MM.1S (cell line): ENCODE measurements at regions not wholly inside any gene's neighbourhood (a gene's known extent, or its start where the extent isn't known, plus 50 kb on each side); places are given as distances from the start of the nearest gene placed in this dataset.
"Not testable (repeated sequence)": the region's sequence is repeated elsewhere in the genome, so short reads cannot be mapped to it uniquely, and the experiment has no call there.

Experiments
- DNase-seq: peaks from one replicate; pipeline ENCODE4 v3.0.0-alpha.2; 2015
- H2AFZ ChIP-seq: fragments of 300-600 bp; sonication (generic); 2 replicates; pipeline ENCODE4 v1.6.0; 2016; ENCODE audit warnings: antibody characterized with exemption, low read length
- H3F3A ChIP-seq: fragments of 300-600 bp; sonication (generic); 2 replicates; pipeline ENCODE4 v1.6.1; 2016; ENCODE audit warnings: mild to moderate bottlenecking, antibody characterized with exemption, low read length, moderate library complexity, mixed read lengths; ENCODE audit not compliant: insufficient read depth
- H3K27ac ChIP-seq: fragments of 300-600 bp; sonication (generic); 2 replicates; pipeline ENCODE4 v1.5.1; 2016; ENCODE audit warnings: mild to moderate bottlenecking, low read length
- H3K27me3 ChIP-seq: fragments of 300-600 bp; sonication (generic); replicated peaks from 2 replicates; pipeline ENCODE4 v1.6.0; 2016; ENCODE audit warnings: low read length; ENCODE audit not compliant: insufficient read depth
- H3K36me3 ChIP-seq: fragments of 300-600 bp; sonication (generic); replicated peaks from 2 replicates; pipeline ENCODE4 v1.6.1; 2016; ENCODE audit warnings: mild to moderate bottlenecking, low read length, mixed read lengths; ENCODE audit not compliant: insufficient read depth
- H3K4me1 ChIP-seq: fragments of 300-600 bp; sonication (generic); 2 replicates; pipeline ENCODE4 v1.6.1; 2016; ENCODE audit warnings: low read length, mixed read lengths
- H3K4me2 ChIP-seq: fragments of 300-600 bp; sonication (generic); 2 replicates; pipeline ENCODE4 v1.6.0; 2016; ENCODE audit warnings: low read depth, low read length
- H3K4me3 ChIP-seq: fragments of 300-600 bp; sonication (generic); 2 replicates; pipeline ENCODE4 v1.5.1; 2016; ENCODE audit warnings: low read length, mixed read lengths
- H3K79me2 ChIP-seq: fragments of 300-600 bp; sonication (generic); 2 replicates; pipeline ENCODE4 v1.6.1; 2016; ENCODE audit warnings: mixed run types, low read length, mixed read lengths
- H3K9ac ChIP-seq: fragments of 300-600 bp; sonication (generic); 2 replicates; pipeline ENCODE4 v1.6.1; 2016; ENCODE audit warnings: low read length, mixed read lengths
- H3K9me2 ChIP-seq: fragments of 300-600 bp; sonication (generic); replicated peaks from 2 replicates; pipeline ENCODE4 v1.6.1; 2016; ENCODE audit warnings: mild to moderate bottlenecking, low read length, mixed read lengths; ENCODE audit not compliant: insufficient read depth
- H3K9me3 ChIP-seq: fragments of 300-600 bp; sonication (generic); replicated peaks from 2 replicates; pipeline ENCODE4 v1.6.1; 2016; ENCODE audit warnings: mild to moderate bottlenecking, low read length, mixed read lengths; ENCODE audit not compliant: insufficient read depth
- H4K20me1 ChIP-seq: fragments of 300-600 bp; sonication (generic); 2 replicates; pipeline ENCODE4 v1.6.1; 2016; ENCODE audit warnings: mild to moderate bottlenecking, low read length, moderate library complexity, mixed read lengths; ENCODE audit not compliant: insufficient read depth
- EZH2 ChIP-seq: fragments of 300-600 bp; sonication (generic); optimal IDR thresholded peaks from 2 replicates; pipeline ENCODE3; 2017; ENCODE audit warnings: low read depth, mild to moderate bottlenecking, antibody characterized with exemption, low read length, mixed read lengths
- EZH2phosphoT487 ChIP-seq: fragments of 300-600 bp; sonication (generic); IDR thresholded peaks from 2 replicates; pipeline ENCODE4 v1.6.1; 2018; ENCODE audit warnings: antibody characterized with exemption, low read length
- TF ChIP-seq, protein P1 (sequence below): fragments of 300-600 bp; sonication (generic); IDR thresholded peaks from 2 replicates; pipeline ENCODE4 v1.5.1; 2016; ENCODE audit warnings: antibody characterized with exemption, low read length, mixed read lengths

DNA sequence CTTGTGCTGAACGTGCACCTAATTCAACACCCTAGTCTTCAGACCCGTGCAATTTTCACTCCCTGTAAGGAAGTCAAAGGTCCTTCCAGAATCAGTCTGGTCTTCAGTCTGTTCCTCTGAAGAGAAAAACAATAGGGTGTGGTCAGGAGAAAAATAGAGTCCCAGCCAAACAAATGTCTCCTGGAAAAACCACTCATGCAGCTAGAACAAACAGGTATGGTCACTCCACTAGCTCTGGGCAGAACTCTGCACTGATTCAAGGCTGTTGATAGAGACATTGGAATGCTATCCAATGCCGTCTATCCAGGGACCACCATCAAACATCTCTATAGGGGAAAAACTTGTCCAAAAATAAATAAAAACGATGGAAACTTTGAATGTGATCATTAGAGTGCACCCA, 81.8 kb upstream of the MAP3K1 start:
- H3K36me3 ChIP-seq = no peaks in the 10 kb centered on the region
- TF ChIP-seq, protein P1, sequence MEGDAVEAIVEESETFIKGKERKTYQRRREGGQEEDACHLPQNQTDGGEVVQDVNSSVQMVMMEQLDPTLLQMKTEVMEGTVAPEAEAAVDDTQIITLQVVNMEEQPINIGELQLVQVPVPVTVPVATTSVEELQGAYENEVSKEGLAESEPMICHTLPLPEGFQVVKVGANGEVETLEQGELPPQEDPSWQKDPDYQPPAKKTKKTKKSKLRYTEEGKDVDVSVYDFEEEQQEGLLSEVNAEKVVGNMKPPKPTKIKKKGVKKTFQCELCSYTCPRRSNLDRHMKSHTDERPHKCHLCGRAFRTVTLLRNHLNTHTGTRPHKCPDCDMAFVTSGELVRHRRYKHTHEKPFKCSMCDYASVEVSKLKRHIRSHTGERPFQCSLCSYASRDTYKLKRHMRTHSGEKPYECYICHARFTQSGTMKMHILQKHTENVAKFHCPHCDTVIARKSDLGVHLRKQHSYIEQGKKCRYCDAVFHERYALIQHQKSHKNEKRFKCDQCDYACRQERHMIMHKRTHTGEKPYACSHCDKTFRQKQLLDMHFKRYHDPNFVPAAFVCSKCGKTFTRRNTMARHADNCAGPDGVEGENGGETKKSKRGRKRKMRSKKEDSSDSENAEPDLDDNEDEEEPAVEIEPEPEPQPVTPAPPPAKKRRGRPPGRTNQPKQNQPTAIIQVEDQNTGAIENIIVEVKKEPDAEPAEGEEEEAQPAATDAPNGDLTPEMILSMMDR = no peak
- TF ChIP-seq EZH2phosphoT487 = no peak
- no peak overlapping the region for H3K4me2 ChIP-seq
- H3K27ac ChIP-seq = no peak overlapping the region
- H2AFZ ChIP-seq = no peak overlapping the region
- no peaks in the 10 kb centered on the region for H3F3A ChIP-seq
- peaks cover 34% of the 10 kb centered on the region for H3K4me1 ChIP-seq
- H3K79me2 ChIP-seq = no peaks in the 10 kb centered on the region
- H3K9me3 ChIP-seq = no peaks in the 10 kb centered on the region
- no peaks in the 10 kb centered on the region for H3K9me2 ChIP-seq
- no peak overlapping the region for H3K9ac ChIP-seq
- no peaks in the 10 kb centered on the region for H3K27me3 ChIP-seq
- H3K4me3 ChIP-seq = no peak overlapping the region
- DNase-seq = no peak
- H4K20me1 ChIP-seq = no peaks in the 10 kb centered on the region

DNA sequence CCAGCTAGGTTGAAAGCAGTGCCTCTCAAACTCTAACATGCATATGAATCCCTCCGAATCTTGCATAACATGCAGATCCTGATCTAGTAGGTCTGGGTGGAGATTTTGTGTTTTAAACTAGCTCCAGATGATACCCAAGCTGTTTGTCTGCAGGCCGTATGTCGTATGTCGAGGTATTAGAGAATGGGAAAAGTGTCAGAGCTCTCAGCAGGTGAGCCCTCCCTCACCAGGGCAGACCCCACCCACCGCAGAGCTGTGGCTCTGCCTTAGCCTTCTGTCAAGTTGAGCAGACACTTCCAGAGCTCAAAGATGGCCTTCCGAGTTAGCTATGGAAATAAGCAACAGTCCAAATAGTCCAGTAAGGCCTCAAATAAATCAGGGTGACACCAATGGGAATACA, 83.2 kb upstream of the MAP3K1 start:
- Histone ChIP-seq H3K4me1 (peaks cover 30% of the 10 kb centered on the region), H3K4me2 (no peak overlapping the region), H3K9ac (no peak overlapping the region), H3K9me3 (no peaks in the 10 kb centered on the region), H3K27me3 (no peaks in the 10 kb centered on the region), H3K9me2 (no peaks in the 10 kb centered on the region), H3K36me3 (no peaks in the 10 kb centered on the region), H4K20me1 (no peaks in the 10 kb centered on the region), H3K27ac (no peak overlapping the region), H3F3A (no peaks in the 10 kb centered on the region), H2AFZ (no peak overlapping the region), H3K4me3 (no peak overlapping the region), H3K79me2 (no peaks in the 10 kb centered on the region)
- no peak for TF ChIP-seq EZH2phosphoT487
- TF ChIP-seq, protein P1 = no peak
- TF ChIP-seq EZH2 = no peak
- no peak for DNase-seq

DNA sequence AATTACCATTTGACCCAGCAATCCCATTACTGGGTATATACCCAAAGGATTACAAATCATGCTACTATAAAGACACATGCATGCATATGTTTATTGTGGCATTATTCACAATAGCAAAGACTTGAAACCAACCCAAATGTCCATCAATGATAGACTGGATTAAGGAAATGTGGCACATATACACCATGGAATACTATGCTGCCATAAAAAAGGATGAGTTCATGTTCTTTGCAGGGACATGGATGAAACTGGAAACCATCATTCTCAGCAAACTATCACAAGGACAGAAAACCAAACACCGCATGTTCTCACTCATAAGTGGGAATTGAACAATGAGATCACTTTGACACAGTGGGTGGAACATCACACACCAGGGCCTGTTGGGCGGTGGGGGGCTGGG, 83.9 kb upstream of the MAP3K1 start:
- H3K27me3 ChIP-seq, H3K36me3 ChIP-seq, H3K9me2 ChIP-seq, H3K4me3 ChIP-seq, DNase-seq, H3F3A ChIP-seq, H3K9me3 ChIP-seq, H4K20me1 ChIP-seq, H3K4me2 ChIP-seq, H2AFZ ChIP-seq, H3K79me2 ChIP-seq, H3K9ac ChIP-seq, H3K27ac ChIP-seq: not testable (repeated sequence)
- peaks cover 24% of the 10 kb centered on the region for H3K4me1 ChIP-seq

DNA sequence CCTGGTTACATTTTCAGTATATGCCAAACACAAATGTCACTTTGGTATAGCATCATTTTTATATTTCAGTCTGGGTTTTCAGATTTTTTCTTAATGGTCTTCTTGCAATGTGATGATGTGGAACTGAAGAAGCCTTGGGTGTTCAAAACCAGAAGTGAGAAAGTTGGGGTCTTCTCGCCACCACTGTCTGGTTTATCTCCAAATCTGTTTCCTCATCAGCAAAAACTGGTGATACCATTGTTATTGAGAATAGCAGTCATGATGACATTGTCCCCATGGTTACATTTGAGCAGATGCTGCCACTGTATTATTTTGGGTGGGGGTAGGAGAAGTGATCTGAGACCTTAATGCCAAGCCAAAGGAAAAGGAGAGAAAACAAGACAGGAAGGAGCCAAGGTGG, 85.9 kb upstream of the MAP3K1 start:
- no peak overlapping the region for H3K4me3 ChIP-seq
- no peaks in the 10 kb centered on the region for H3K27me3 ChIP-seq
- 0 out of 2 replicates have a peak, but pooled peaks cover 4% of the 10 kb centered on the region for H3K4me1 ChIP-seq
- H3K79me2 ChIP-seq = no peaks in the 10 kb centered on the region
- no peak for DNase-seq
- H3F3A ChIP-seq = no peaks in the 10 kb centered on the region
- no peaks in the 10 kb centered on the region for H4K20me1 ChIP-seq
- H3K4me2 ChIP-seq = no peak overlapping the region
- TF ChIP-seq EZH2 (no peak), EZH2phosphoT487 (no peak)
- TF ChIP-seq, protein P1 = no peak
- H3K36me3 ChIP-seq = no peaks in the 10 kb centered on the region
- no peaks in the 10 kb centered on the region for H3K9me3 ChIP-seq
- H3K9ac ChIP-seq = no peak overlapping the region
- H2AFZ ChIP-seq = no peak overlapping the region
- no peak overlapping the region for H3K27ac ChIP-seq
- H3K9me2 ChIP-seq = no peaks in the 10 kb centered on the region
